Choroid plexus epithelial cell (primary cell): ENCODE measurements at regions not wholly inside any gene's neighbourhood (a gene's known extent, or its start where the extent isn't known, plus 50 kb on each side); places are given as distances from the start of the nearest gene placed in this dataset.
"Not testable (repeated sequence)": the region's sequence is repeated elsewhere in the genome, so short reads cannot be mapped to it uniquely, and the experiment has no call there.

Experiments used
- DNase-seq: peaks from one replicate; pipeline ENCODE4 v3.0.0-alpha.2; 2010; ENCODE audit warnings: low read depth
- H3K4me3 ChIP-seq: 2 replicates; pipeline ENCODE4 v1.5.1; 2011; ENCODE audit warnings: low read depth, mild to moderate bottlenecking, control low read depth, low read length, moderate library complexity
- TF ChIP-seq, protein P1 (sequence below): conservative IDR thresholded peaks from 2 replicates; pipeline ENCODE4 v1.5.1; 2011; ENCODE audit warnings: low read depth, mild to moderate bottlenecking, control low read depth, inconsistent platforms, low read length, moderate library complexity

DNA sequence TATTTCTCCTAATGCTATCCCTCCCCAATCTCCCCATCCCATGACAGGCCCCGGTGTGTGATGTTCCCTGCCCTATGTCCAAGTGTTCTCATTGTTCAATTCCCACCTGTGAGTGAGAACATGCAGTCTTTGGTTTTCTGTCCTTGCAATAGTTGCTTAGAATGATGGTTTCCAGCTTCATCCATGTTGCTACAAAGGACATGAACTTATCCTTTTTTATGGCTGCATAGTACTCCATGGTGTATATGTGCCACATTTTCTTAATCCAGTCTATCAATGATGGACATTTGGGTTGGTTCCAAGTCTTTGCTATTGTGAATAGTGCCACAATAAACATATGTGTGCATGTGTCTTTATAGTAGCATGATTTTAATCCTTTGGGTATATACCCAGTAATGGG is 51.3 kb upstream of the RIOK2 start:
- H3K4me3 ChIP-seq, DNase-seq: not testable (repeated sequence)

DNA sequence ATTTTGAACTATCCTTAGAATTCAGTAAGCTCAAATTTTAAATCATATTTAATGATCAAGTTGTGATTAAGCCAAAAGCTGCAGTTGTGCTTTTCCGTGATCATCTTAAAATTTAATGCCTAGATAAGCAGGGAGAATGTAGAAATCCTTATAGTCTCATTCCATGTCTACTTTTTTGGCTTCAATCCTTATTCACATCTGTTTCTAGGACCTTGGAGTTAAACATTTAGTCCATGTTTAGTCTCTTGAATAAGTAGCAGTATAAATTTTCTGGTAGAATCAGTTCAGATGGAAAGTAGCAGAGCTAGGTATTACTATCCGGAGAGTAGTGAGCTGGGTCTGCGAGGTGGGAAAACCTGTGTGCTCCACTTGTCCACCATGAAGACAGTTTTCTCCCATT is 59.3 kb upstream of the RIOK2 start:
- TF ChIP-seq, protein P1, sequence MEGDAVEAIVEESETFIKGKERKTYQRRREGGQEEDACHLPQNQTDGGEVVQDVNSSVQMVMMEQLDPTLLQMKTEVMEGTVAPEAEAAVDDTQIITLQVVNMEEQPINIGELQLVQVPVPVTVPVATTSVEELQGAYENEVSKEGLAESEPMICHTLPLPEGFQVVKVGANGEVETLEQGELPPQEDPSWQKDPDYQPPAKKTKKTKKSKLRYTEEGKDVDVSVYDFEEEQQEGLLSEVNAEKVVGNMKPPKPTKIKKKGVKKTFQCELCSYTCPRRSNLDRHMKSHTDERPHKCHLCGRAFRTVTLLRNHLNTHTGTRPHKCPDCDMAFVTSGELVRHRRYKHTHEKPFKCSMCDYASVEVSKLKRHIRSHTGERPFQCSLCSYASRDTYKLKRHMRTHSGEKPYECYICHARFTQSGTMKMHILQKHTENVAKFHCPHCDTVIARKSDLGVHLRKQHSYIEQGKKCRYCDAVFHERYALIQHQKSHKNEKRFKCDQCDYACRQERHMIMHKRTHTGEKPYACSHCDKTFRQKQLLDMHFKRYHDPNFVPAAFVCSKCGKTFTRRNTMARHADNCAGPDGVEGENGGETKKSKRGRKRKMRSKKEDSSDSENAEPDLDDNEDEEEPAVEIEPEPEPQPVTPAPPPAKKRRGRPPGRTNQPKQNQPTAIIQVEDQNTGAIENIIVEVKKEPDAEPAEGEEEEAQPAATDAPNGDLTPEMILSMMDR, result no peak
- no peak overlapping the region for H3K4me3 ChIP-seq
- DNase-seq, result no peak

DNA sequence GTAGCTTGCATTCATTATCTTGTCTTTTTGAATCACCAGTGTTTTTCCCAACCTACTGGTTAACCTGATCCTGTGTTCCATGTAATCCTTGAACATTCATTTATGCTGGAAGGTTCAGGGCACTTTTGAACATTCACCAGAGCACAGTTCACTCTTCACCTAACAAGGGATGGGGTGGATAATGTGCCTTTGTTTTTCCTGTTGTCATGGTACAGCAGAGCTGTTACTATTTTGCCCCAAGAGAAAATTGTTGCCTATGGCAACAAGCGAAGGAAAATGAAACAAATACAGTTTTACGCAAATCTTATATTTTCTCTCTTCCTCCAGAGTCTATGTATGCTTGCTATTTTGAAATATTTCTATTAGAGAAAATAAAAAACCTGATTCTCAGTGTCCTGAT is 60.3 kb upstream of the RIOK2 start:
- no peak overlapping the region for H3K4me3 ChIP-seq
- TF ChIP-seq, protein P1, result no peak
- peak; percentile 8 for DNase-seq

DNA sequence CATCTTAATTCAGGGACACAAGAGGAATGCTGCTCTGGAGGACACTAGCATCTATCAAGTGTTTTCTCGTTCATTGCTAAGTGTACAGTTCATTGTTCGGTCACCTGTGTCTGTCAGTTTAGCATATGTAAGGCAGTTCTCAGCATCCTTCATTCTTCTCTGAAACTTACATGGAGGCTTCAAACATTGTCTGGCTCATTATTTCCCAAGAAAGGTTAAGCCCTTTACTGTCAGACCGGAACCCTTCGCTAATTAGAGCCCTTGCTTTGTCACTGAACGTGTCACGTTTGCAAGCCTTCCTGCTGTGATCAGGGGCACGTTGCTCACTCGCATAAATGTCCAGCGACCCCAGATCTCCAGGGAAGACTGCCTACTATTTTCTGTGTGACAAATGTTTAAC is 62.3 kb upstream of the RIOK2 start:
- no peak for DNase-seq
- H3K4me3 ChIP-seq, result no peak overlapping the region
- TF ChIP-seq, protein P1, result no peak

DNA sequence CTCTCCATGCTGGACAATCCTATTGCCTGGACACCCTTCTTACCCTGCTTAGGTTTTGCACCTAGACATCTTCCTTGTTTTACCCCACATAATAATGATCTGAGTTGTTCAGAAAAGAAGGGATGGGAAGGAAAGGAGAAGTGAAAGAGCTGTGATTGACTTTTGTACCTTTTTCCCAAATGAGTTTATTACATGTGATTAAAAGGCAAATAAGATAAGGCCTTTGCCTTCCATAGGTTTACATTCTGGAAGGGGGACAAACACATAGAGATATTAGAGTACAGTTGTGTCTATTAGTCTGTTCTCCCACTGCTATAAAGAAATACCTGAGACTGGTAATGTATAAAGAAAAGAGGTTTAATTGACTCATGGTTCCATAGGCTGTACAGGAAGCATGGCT is 67.1 kb upstream of the RIOK2 start:
- DNase-seq, result no peak
- no peak overlapping the region for H3K4me3 ChIP-seq
- TF ChIP-seq, protein P1, result no peak

DNA sequence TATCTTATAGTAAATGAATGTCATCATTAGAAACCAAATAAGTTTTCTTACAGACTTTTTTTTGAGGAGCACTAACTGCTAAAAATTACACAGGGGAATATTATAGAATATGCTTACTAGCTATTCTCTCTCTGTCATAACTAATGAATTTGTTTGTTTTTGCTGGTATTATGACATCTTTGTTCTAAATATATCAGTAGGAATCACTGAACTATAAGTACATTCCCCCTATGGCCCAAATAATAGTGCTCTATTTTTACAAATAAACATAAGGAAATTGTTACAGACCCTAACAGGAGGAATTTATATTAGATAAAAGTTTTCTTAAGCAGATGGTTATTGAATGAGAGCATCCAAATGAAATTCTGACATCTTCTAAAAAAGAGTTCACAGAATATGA is 83.0 kb upstream of the RIOK2 start:
- H3K4me3 ChIP-seq, result no peak overlapping the region
- TF ChIP-seq, protein P1, result no peak
- DNase-seq, result no peak

DNA sequence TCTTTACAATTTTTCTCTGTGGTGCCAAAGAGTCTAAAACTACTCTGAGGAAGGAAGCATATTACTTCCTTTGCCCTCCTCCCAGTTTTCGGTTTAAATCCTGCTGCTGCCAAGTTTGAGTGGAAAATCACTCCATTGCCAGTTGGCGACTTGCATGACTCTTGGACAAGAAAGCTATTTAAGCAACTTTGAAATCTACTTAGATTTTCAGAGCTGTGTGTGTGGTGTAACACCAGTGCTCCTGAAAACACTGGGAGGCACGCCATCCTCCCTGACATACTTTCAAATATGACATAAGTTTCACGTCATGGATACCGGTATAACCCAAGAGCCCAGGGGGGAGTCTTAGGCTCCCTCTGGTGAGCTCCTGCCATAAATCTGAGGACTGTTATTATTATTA is 83.5 kb upstream of the RIOK2 start:
- TF ChIP-seq, protein P1, result no peak
- DNase-seq, result peak; percentile 0
- no peak overlapping the region for H3K4me3 ChIP-seq

DNA sequence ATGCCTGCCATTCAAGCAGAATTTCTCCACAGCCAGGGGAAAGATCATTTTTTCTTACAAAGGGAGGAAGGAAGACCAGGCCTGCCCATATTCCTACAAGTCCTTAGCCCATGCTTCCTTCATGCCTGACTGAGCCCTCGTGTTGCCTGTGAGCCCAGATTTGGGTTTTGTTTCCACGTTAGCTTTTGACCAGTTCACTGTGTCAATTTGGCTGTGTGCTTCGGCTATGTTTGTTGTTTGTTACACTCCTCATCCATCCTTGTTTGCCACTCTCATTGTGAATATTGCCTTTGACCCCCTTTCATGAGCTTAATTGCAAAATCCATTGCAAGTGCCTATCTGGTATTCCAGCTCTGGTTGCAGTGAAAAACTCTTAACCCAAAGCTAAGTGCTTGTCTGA is 84.7 kb upstream of the RIOK2 start:
- H3K4me3 ChIP-seq, result no peak overlapping the region
- TF ChIP-seq, protein P1, result no peak
- DNase-seq, result no peak
